PC-9 (cell line): ENCODE measurements at regions not wholly inside any gene's neighbourhood (a gene's known extent, or its start where the extent isn't known, plus 50 kb on each side); places are given as distances from the start of the nearest gene placed in this dataset.

ENCODE experiments used
- EZH2 ChIP-seq: fragments of 200-600 bp; sonication (generic); IDR thresholded peaks from 2 replicates; pipeline ENCODE4 v1.8.0; 2017; ENCODE audit warnings: antibody characterized with exemption, low read depth
- TF ChIP-seq, protein P1 (sequence below): fragments of 200-600 bp; sonication (generic); conservative IDR thresholded peaks from 2 replicates; pipeline ENCODE4 v1.6.1; 2017; ENCODE audit warnings: mixed run types, antibody characterized with exemption, mild to moderate bottlenecking, moderate library complexity

DNA sequence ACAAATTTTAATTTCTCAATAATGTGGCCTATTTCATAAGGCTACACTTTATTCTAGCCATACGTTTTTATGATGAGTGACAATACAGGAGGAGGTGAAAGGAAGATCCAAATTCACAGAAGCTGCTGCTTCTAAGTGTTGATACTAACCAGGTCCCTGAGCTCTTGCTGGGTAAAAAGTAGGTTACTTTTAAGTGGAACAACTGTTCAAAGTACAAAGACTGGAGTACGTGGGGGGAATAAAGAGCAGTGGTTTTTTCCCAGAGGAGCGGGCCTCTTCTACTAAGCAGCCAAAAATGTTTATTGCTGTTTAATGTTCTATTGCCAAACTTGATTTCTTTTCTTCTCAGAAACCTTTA lies 301.8 kb downstream of the AEBP2 start:
- TF ChIP-seq, protein P1, sequence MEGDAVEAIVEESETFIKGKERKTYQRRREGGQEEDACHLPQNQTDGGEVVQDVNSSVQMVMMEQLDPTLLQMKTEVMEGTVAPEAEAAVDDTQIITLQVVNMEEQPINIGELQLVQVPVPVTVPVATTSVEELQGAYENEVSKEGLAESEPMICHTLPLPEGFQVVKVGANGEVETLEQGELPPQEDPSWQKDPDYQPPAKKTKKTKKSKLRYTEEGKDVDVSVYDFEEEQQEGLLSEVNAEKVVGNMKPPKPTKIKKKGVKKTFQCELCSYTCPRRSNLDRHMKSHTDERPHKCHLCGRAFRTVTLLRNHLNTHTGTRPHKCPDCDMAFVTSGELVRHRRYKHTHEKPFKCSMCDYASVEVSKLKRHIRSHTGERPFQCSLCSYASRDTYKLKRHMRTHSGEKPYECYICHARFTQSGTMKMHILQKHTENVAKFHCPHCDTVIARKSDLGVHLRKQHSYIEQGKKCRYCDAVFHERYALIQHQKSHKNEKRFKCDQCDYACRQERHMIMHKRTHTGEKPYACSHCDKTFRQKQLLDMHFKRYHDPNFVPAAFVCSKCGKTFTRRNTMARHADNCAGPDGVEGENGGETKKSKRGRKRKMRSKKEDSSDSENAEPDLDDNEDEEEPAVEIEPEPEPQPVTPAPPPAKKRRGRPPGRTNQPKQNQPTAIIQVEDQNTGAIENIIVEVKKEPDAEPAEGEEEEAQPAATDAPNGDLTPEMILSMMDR = no peak
- no peak for TF ChIP-seq EZH2
